ENCODE measurements at regions not wholly inside any gene's neighbourhood (a gene's known extent, or its start where the extent isn't known, plus 50 kb on each side); places are given as distances from the start of the nearest gene placed in this dataset.

DNA sequence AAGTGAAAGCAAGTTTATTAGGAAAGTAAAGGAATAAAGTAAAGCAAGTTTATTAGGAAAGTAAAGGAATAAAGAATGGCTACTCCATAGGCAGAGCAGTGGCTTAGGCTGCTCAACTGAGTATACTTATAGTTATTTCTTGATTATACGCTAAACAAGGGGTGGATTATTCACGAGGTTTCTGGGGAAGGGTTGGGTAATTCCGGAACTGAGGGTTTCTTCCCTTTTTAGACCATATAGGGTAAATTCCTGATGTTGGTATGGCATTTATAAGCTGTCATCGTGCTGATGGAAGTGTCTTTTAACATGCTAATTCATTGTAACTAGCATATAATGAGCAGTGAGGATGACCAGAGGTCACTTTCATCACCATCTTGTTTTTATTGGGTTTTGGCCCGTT is 194.3 kb downstream of the DLEU7 start:
- TF ChIP-seq, protein P1, sequence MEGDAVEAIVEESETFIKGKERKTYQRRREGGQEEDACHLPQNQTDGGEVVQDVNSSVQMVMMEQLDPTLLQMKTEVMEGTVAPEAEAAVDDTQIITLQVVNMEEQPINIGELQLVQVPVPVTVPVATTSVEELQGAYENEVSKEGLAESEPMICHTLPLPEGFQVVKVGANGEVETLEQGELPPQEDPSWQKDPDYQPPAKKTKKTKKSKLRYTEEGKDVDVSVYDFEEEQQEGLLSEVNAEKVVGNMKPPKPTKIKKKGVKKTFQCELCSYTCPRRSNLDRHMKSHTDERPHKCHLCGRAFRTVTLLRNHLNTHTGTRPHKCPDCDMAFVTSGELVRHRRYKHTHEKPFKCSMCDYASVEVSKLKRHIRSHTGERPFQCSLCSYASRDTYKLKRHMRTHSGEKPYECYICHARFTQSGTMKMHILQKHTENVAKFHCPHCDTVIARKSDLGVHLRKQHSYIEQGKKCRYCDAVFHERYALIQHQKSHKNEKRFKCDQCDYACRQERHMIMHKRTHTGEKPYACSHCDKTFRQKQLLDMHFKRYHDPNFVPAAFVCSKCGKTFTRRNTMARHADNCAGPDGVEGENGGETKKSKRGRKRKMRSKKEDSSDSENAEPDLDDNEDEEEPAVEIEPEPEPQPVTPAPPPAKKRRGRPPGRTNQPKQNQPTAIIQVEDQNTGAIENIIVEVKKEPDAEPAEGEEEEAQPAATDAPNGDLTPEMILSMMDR (IDR thresholded peaks at IDR 0.05) = no peak
- no peak for TF ChIP-seq EZH2 (IDR thresholded peaks at IDR 0.05; ENCODE audit: borderline replicate concordance, insufficient read depth, low read depth, low read length, poor library complexity, severe bottlenecking)
